BE2C (cell line): ENCODE measurements at regions not wholly inside any gene's neighbourhood (a gene's known extent, or its start where the extent isn't known, plus 50 kb on each side); places are given as distances from the start of the nearest gene placed in this dataset.
"Not testable (repeated sequence)": the region's sequence is repeated elsewhere in the genome, so short reads cannot be mapped to it uniquely, and the experiment has no call there.

Experiments used
- DNase-seq: peaks from one replicate; pipeline ENCODE4 v3.0.0-alpha.2; 2020
- H3K27me3 ChIP-seq: fragments of 250-450 bp; sonication (Bioruptor Pico); 2 replicates; pipeline ENCODE4 v1.5.1; 2020; ENCODE audit warnings: mild to moderate bottlenecking
- H3K36me3 ChIP-seq: fragments of 250-450 bp; sonication (Bioruptor Pico); 2 replicates; pipeline ENCODE4 v1.5.1; 2020; ENCODE audit warnings: mild to moderate bottlenecking
- H3K4me1 ChIP-seq: fragments of 250-450 bp; sonication (Bioruptor Pico); 2 replicates; pipeline ENCODE4 v1.5.1; 2020
- H3K4me3 ChIP-seq: 2 replicates; pipeline ENCODE4 v1.5.1; 2011; ENCODE audit warnings: low read depth, low read length
- H3K9me3 ChIP-seq: fragments of 250-450 bp; sonication (Bioruptor Pico); 2 replicates; pipeline ENCODE4 v1.5.1; 2020
- CTCF ChIP-seq: IDR thresholded peaks from 2 replicates; pipeline ENCODE4 v1.5.1; 2012; ENCODE audit warnings: mild to moderate bottlenecking, low read depth, low read length

- DNase-seq: no peak
- Histone ChIP-seq H3K9me3 (no peaks in the 10 kb centered on the region; the same call in 1 of the 2 replicates), H3K36me3 (no peaks in the 10 kb centered on the region), H3K4me3 (no peak overlapping the region), H3K27me3 (no peaks in the 10 kb centered on the region), H3K4me1 (no peaks in the 10 kb centered on the region)
- no peak for TF ChIP-seq CTCF
These were observed 123.7 kb upstream of the SPRED1 start for GRCh38 chr15:38128921-38129320.

GRCh38 chr15:38129531-38130204 is 123.0 kb upstream of the SPRED1 start:
- no peaks in the 10 kb centered on the region for H3K4me1 ChIP-seq
- no peaks in the 10 kb centered on the region for H3K27me3 ChIP-seq
- no peaks in the 10 kb centered on the region for H3K36me3 ChIP-seq
- H3K4me3 ChIP-seq: no peak overlapping the region
- DNase-seq: no peak
- TF ChIP-seq CTCF: no peak
- no peaks in the 10 kb centered on the region; the same call in 1 of the 2 replicates for H3K9me3 ChIP-seq

- H3K27me3 ChIP-seq: no peaks in the 10 kb centered on the region
- no peaks in the 10 kb centered on the region; the same call in 1 of the 2 replicates for H3K9me3 ChIP-seq
- H3K4me1 ChIP-seq: no peaks in the 10 kb centered on the region
- no peak for TF ChIP-seq CTCF
- DNase-seq: no peak
- no peak overlapping the region for H3K4me3 ChIP-seq
- H3K36me3 ChIP-seq: no peaks in the 10 kb centered on the region
These were observed 122.5 kb upstream of the SPRED1 start for GRCh38 chr15:38130205-38130567.

- no peak for DNase-seq
These were observed 121.7 kb upstream of the SPRED1 start for GRCh38 chr15:38130740-38131498.

GRCh38 chr15:38134252-38134651 is 118.4 kb upstream of the SPRED1 start:
- Histone ChIP-seq H3K36me3 (no peaks in the 10 kb centered on the region), H3K4me1 (no peaks in the 10 kb centered on the region), H3K9me3 (no peaks in the 10 kb centered on the region), H3K4me3 (no peak overlapping the region), H3K27me3 (no peaks in the 10 kb centered on the region)
- no peak for TF ChIP-seq CTCF
- DNase-seq: no peak

More at GRCh38 chr15:38130740-38131498, 121.7 kb upstream of the SPRED1 start:
- H3K4me1 ChIP-seq: no peaks in the 10 kb centered on the region
- no peak for TF ChIP-seq CTCF
- H3K27me3 ChIP-seq: no peaks in the 10 kb centered on the region
- H3K36me3 ChIP-seq: no peaks in the 10 kb centered on the region
- H3K9me3 ChIP-seq: no peaks in the 10 kb centered on the region
- no peak overlapping the region for H3K4me3 ChIP-seq

GRCh38 chr15:38142195-38142594 is 110.4 kb upstream of the SPRED1 start:
- not testable (repeated sequence) for H3K9me3 ChIP-seq, H3K4me3 ChIP-seq, H3K36me3 ChIP-seq, DNase-seq, H3K4me1 ChIP-seq, H3K27me3 ChIP-seq
